ENCODE measurements at regions not wholly inside any gene's neighbourhood (a gene's known extent, or its start where the extent isn't known, plus 50 kb on each side); places are given as distances from the start of the nearest gene placed in this dataset.
"Not testable (repeated sequence)": the region's sequence is repeated elsewhere in the genome, so short reads cannot be mapped to it uniquely, and the experiment has no call there.

DNA sequence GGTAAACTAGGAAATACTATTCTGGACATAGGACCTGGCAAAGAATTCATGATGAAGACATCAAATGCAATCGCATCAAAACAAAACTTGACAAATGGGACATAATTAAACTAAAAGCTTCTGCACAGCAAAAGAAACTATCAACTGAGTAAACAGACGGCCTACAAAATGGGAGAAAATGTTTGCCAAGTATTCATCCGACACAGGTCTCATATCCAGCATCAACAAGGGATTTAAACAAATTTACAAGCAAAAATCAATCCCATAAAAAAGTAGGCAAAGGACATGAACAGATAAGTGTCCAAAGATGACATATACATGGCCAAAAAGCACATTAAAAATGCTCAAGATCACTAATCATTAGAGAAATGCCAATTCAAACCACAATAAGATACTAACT lies 1088.9 kb downstream of the NAALADL2 start:
- Histone ChIP-seq H4K20me1 (ENCODE audit: insufficient read depth, poor library complexity, severe bottlenecking) (no peaks in the 10 kb centered on the region), H3K4me2 (no peak overlapping the region), H3K4me1 (ENCODE audit: insufficient read depth) (no peaks in the 10 kb centered on the region), H3K9me3 (ENCODE audit: low read depth) (peaks cover 4% of the 10 kb centered on the region), H3K27ac (no peak overlapping the region), H3K4me3 (no peak overlapping the region), H3K27me3 (no peaks in the 10 kb centered on the region), H3K36me3 (replicated peaks; ENCODE audit: insufficient read depth, low read depth) (no peaks in the 10 kb centered on the region), H2AFZ (no peak overlapping the region), H3K9me2 (replicated peaks; ENCODE audit: insufficient read depth) (no peaks in the 10 kb centered on the region), H3K79me2 (no peaks in the 10 kb centered on the region)
- TF ChIP-seq EZH2phosphoT487 (IDR thresholded peaks at IDR 0.05; ENCODE audit: low read depth, severe bottlenecking, unreplicated experiment) = no peak
- TF ChIP-seq EZH2 (IDR thresholded peaks at IDR 0.05; ENCODE audit: borderline replicate concordance) = no peak
- TF ChIP-seq, protein P1, sequence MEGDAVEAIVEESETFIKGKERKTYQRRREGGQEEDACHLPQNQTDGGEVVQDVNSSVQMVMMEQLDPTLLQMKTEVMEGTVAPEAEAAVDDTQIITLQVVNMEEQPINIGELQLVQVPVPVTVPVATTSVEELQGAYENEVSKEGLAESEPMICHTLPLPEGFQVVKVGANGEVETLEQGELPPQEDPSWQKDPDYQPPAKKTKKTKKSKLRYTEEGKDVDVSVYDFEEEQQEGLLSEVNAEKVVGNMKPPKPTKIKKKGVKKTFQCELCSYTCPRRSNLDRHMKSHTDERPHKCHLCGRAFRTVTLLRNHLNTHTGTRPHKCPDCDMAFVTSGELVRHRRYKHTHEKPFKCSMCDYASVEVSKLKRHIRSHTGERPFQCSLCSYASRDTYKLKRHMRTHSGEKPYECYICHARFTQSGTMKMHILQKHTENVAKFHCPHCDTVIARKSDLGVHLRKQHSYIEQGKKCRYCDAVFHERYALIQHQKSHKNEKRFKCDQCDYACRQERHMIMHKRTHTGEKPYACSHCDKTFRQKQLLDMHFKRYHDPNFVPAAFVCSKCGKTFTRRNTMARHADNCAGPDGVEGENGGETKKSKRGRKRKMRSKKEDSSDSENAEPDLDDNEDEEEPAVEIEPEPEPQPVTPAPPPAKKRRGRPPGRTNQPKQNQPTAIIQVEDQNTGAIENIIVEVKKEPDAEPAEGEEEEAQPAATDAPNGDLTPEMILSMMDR (IDR thresholded peaks at IDR 0.05; ENCODE audit: poor library complexity) = no peak
- no peak for DNase-seq (ENCODE audit: low spot score)
- WGBS (ENCODE audit: low lambda C conversion rate, missing lambda C conversion rate) = 71% methylated on average over 3 of the region's 3 CpGs

DNA sequence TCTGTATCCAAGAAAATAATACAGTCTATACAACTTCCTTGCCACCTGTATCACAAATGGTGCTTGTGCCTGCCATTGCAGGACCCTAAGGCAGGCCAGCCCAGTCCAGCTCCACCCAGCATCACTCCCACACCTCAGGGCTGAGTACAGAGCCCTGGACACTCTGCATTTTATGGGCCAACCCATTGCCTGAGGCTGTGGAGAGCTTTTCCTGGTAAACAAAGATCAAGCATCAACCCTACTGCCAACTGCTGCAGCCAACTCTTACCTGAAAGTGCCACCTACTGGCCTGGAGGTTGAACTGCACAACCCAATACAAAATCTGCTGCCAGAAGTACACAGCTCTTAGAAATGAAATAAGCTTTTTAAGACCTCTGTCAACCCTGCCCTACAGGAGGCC lies 1082.2 kb downstream of the NAALADL2 start:
- H4K20me1 ChIP-seq (ENCODE audit: insufficient read depth, poor library complexity, severe bottlenecking) = no peaks in the 10 kb centered on the region
- no peaks in the 10 kb centered on the region for H3K4me1 ChIP-seq (ENCODE audit: insufficient read depth)
- no peak overlapping the region for H2AFZ ChIP-seq
- no peaks in the 10 kb centered on the region for H3K9me2 ChIP-seq (replicated peaks; ENCODE audit: insufficient read depth)
- H3K9me3 ChIP-seq (ENCODE audit: low read depth) = peaks cover 4% of the 10 kb centered on the region
- no peaks in the 10 kb centered on the region for H3K27me3 ChIP-seq
- H3K4me2 ChIP-seq = no peak overlapping the region
- no peaks in the 10 kb centered on the region for H3K79me2 ChIP-seq
- DNase-seq (ENCODE audit: low spot score) = peak; percentile 11
- TF ChIP-seq, protein P1 (IDR thresholded peaks at IDR 0.05; ENCODE audit: poor library complexity) = no peak
- TF ChIP-seq EZH2phosphoT487 (IDR thresholded peaks at IDR 0.05; ENCODE audit: low read depth, severe bottlenecking, unreplicated experiment) (no peak), EZH2 (IDR thresholded peaks at IDR 0.05; ENCODE audit: borderline replicate concordance) (no peak)
- no peaks in the 10 kb centered on the region for H3K36me3 ChIP-seq (replicated peaks; ENCODE audit: insufficient read depth, low read depth)
- H3K27ac ChIP-seq = no peak overlapping the region
- H3K4me3 ChIP-seq = no peak overlapping the region

DNA sequence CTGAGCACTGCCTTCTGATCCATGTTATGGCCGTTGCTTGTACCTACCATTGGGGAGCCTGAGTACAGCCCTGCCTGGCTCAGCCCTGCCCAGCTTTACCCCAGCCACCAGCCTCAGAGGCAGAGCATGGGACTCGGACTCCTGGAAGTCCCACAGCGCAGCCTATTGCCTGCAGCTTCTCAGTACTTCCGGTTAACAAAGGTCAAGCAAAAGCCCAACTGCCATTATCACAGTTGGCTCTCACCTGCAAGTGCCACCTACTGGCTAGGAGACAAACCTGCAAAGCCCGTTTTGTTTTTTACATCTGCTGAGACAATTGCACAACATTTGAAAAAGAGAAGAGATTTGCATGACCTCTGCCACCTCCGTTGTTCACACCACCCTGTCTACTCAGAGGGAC lies 1081.7 kb downstream of the NAALADL2 start:
- Histone ChIP-seq H2AFZ (no peak overlapping the region), H3K27me3 (no peaks in the 10 kb centered on the region), H4K20me1 (ENCODE audit: insufficient read depth, poor library complexity, severe bottlenecking) (no peaks in the 10 kb centered on the region), H3K4me1 (ENCODE audit: insufficient read depth) (no peaks in the 10 kb centered on the region), H3K9me2 (replicated peaks; ENCODE audit: insufficient read depth) (no peaks in the 10 kb centered on the region), H3K79me2 (no peaks in the 10 kb centered on the region), H3K4me2 (no peak overlapping the region), H3K27ac (no peak overlapping the region), H3K36me3 (replicated peaks; ENCODE audit: insufficient read depth, low read depth) (no peaks in the 10 kb centered on the region), H3K9me3 (ENCODE audit: low read depth) (peaks cover 4% of the 10 kb centered on the region), H3K4me3 (no peak overlapping the region)
- TF ChIP-seq EZH2 (IDR thresholded peaks at IDR 0.05; ENCODE audit: borderline replicate concordance) = no peak
- TF ChIP-seq, protein P1 (IDR thresholded peaks at IDR 0.05; ENCODE audit: poor library complexity) = peak; percentile 12
- 81% methylated on average over 6 of the region's 6 CpGs for WGBS (ENCODE audit: low lambda C conversion rate, missing lambda C conversion rate)
- peak; percentile 7 for DNase-seq (ENCODE audit: low spot score)

DNA sequence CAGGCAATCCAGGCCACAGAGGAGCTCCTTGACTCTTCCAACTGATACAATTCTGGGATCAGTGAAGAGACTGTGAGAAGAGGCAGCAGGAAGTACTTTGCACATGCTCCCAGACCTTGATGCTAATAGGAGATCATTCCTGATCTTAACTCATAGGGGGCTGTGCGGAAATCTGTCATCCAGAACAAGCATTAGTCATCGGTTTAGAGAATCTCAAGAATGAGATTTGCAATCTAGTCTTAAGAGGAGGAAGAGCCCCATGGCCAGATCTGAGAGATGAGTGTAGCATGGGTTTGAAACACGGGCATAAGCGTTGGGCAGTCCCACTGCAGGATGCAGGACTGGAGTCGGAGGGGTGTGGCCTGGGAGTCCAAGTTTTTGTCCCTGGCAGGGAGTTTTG lies 1081.1 kb downstream of the NAALADL2 start:
- Histone ChIP-seq H3K27me3 (no peaks in the 10 kb centered on the region), H3K4me2 (no peak overlapping the region), H2AFZ (no peak overlapping the region), H3K9me2 (replicated peaks; ENCODE audit: insufficient read depth) (no peaks in the 10 kb centered on the region), H3K79me2 (no peaks in the 10 kb centered on the region), H4K20me1 (ENCODE audit: insufficient read depth, poor library complexity, severe bottlenecking) (no peaks in the 10 kb centered on the region), H3K4me1 (ENCODE audit: insufficient read depth) (no peaks in the 10 kb centered on the region), H3K4me3 (no peak overlapping the region), H3K36me3 (replicated peaks; ENCODE audit: insufficient read depth, low read depth) (no peaks in the 10 kb centered on the region), H3K27ac (no peak overlapping the region), H3K9me3 (ENCODE audit: low read depth) (peaks cover under 1% of the 10 kb centered on the region)
- no peak for DNase-seq (ENCODE audit: low spot score)
- TF ChIP-seq EZH2phosphoT487 (IDR thresholded peaks at IDR 0.05; ENCODE audit: low read depth, severe bottlenecking, unreplicated experiment) (no peak), EZH2 (IDR thresholded peaks at IDR 0.05; ENCODE audit: borderline replicate concordance) (no peak)
- TF ChIP-seq, protein P1 (IDR thresholded peaks at IDR 0.05; ENCODE audit: poor library complexity) = no peak
- WGBS (ENCODE audit: low lambda C conversion rate, missing lambda C conversion rate) = 70% methylated on average over 5 of the region's 5 CpGs

DNA sequence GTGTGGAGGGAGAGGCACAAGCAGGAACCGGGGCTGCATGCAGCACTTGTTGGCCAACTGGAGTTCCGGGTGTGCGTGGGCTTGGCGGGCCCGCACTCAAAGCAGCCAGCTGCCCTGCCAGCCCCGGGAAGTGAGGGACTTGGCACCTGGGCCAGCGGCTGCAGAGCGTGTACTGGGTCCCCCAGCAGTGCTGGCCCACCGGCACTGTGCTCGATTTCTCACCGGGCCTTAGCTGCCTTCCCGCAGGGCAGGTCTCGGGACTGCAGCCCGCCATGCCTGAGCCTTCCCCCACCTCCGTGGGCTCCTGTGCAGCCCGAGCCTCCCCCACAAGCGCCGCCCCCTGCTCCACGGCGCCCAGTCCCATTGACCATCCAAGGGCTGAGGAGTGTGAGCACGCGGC lies 1078.2 kb downstream of the NAALADL2 start:
- not testable (repeated sequence) for H2AFZ ChIP-seq
- WGBS (ENCODE audit: low lambda C conversion rate, missing lambda C conversion rate) = 96% methylated on average over 17 of the region's 22 CpGs

More for the DNA sequence above, 1078.2 kb downstream of the NAALADL2 start:
- H3K79me2 ChIP-seq; H3K4me3 ChIP-seq; H3K4me1 ChIP-seq (ENCODE audit: insufficient read depth); DNase-seq (ENCODE audit: low spot score); H4K20me1 ChIP-seq (ENCODE audit: insufficient read depth, poor library complexity, severe bottlenecking); H3K27me3 ChIP-seq; H3K4me2 ChIP-seq; H3K36me3 ChIP-seq (replicated peaks; ENCODE audit: insufficient read depth, low read depth); H3K27ac ChIP-seq; H3K9me2 ChIP-seq (replicated peaks; ENCODE audit: insufficient read depth); H3K9me3 ChIP-seq (ENCODE audit: low read depth): not testable (repeated sequence)

Measured in hepatocyte (in vitro differentiated cells).